ENCODE measurements at regions not wholly inside any gene's neighbourhood (a gene's known extent, or its start where the extent isn't known, plus 50 kb on each side); places are given as distances from the start of the nearest gene placed in this dataset.

DNA sequence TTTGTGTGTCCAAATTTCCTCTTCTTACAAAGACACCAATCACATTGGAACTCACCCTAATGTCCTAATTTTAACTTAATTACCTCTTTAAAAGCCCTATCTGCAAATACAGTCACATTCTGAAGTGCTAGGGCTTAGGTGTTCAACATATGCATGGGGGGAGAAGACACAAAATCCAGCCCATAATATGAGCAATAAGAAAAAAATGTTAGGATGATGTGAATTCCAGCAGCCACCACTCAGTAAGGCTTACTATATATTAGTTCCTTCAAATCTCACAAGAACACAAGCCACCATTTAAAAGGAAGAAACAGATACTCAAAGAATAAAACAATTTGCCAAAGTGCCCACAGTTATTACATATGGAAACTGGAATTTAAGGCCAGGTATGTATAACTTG, 285.7 kb downstream of the EPHA4 start:
- no peak for DNase-seq (ENCODE audit: low spot score)

- no peak for DNase-seq (ENCODE audit: low spot score)
These were observed 282.7 kb downstream of the EPHA4 start for GRCh38 chr2:221289389-221289788.

DNA sequence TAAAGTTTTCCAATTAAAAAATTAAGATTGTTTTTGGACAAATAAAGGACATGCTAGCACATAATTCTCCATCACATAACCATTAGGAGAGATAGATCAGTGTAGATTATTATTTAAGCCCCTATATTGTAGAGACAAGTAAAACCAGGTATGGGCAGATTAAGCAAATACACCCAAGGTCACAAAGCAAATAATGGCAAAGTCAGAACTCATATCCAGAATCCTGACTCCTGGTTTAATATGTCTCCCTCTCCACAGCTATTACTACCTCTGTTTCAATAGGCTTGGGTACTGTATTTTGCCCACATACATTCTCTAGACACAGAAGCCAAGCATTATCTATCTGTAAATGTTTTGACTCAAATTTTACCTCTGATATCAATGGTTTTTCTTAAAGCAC, 282.3 kb downstream of the EPHA4 start:
- no peak for DNase-seq (ENCODE audit: low spot score)

DNA sequence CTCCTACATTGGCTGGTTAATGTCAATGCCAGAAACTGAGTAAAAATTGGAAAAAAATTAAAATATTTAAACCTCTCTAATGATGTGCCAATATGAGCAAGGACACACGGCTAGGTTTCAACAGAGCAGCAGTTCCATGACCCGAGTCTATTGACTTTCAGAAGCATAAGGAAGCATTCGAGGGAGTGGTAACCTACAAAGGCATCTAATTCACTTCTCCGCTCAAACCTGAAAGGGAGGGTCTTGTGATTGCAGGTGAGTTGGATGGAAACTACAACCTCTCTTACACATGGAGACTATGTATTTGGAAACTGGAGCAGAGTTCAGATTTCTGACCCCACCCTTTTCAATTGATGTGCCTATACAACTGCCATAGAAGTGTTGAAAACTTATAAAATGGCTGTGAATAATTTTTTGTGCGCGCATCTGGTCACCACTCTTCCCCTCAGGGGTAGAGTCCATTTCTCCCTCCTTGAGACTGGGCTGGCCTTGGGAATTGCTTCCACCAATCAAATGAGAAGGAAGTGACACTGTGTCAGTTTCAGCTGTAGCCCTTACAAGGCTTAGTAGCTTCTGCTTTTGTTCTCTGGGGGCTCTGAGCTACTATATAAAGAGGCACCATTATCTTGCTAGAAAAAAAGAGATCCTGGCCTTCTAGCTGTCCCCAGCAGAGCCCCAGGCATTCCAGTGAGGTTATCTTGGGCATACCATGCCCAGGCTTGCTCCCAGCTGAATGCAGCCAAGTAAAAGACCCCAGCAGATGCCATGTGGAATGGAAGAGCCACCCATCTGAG, 278.0 kb downstream of the EPHA4 start:
- no peak for DNase-seq (ENCODE audit: low spot score)

DNA sequence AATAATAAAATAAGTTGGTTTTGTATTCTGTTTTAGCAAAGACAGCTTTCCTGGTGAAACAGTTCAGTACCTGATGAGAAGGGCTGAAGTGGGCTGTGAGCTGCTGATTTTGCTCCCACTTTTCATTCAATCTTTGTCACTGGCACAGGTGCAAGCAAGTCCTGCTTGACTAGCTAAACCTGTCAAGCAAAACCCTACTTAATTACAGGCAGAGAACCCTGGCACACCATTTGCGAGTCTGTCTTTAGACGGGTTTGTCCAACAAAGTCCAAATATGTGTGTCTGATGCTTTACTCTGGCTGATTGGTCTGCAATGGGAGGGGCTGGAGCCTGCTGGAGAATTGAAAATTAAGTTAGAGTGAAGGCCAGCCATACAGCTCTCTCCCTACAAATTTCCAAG, 267.2 kb downstream of the EPHA4 start:
- DNase-seq (ENCODE audit: low spot score) = no peak

- DNase-seq (ENCODE audit: low spot score) = no peak
These were observed 263.5 kb downstream of the EPHA4 start for GRCh38 chr2:221308507-221309066.

DNA sequence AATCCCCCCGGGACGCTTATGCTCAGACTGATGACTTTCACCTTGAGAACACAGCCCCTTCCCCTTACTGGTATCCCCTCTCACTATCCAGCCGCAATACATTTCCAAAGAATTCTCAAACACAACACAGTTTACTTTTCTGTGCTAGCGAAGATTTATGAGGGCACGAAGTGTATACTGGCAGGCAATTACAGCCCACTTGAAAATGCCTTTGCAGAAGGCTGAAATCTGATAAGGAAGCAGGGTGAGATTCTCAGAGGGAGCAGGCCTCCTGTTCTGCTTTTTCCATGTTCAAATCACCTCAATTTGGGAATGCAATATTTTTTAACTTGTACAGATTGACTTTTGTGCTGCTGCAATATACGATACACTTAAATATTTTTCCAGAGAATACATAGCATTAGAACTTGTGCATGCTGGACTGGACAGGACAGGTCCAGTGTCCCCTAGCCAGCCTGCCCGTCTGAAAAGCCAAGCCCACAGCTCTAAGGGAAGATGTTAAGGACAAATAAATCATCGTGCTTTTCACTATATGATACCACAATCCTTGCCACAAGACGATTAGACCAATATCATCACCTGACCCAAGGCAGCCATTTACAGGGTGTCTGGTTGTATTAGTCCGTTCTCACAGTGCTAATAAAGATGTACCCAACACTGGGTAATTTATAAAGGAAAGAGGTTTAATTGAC, 262.1 kb downstream of the EPHA4 start:
- DNase-seq (ENCODE audit: low spot score) = no peak

GRCh38 chr2:221310730-221311129, 261.4 kb downstream of the EPHA4 start:
- no peak for DNase-seq (ENCODE audit: low spot score)

DNA sequence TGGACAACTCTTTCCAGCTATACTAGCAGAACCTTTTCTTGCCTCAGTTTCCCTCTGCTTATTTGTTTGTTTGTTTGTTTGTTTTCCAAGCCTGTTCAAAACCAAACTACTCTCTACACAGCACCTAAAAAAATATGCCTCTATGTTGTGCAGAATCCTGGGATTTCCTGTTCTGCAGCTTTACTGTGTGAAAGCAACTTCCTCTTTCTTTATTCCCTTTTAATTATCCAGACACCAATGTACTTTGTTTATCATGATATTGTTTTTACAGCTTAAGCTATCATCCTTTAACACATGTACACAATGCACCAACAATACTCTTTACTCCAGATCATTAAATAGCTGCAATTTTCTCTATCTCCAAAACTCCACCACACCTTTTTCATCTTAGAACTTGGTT, 259.5 kb downstream of the EPHA4 start:
- DNase-seq (ENCODE audit: low spot score) = no peak

DNA sequence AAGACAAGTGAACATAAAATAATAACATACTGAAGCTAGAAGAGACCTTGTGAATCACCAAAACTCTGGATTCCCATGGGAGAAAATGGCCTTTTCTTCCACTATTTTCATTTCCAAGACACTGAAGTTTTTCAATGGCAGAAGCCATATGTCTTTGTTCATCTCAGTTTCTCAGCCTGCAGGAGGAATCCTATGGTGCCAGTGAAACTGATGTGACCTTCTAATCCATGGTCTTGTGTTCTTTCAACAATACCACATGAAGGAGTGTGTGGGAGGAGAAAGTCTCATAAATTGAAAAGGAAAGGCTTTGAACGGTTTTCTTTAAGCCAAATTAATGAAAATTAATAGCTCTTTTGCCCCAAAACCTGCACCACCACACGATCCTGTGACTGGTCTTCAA, 257.3 kb downstream of the EPHA4 start:
- DNase-seq (ENCODE audit: low spot score) = no peak

DNA sequence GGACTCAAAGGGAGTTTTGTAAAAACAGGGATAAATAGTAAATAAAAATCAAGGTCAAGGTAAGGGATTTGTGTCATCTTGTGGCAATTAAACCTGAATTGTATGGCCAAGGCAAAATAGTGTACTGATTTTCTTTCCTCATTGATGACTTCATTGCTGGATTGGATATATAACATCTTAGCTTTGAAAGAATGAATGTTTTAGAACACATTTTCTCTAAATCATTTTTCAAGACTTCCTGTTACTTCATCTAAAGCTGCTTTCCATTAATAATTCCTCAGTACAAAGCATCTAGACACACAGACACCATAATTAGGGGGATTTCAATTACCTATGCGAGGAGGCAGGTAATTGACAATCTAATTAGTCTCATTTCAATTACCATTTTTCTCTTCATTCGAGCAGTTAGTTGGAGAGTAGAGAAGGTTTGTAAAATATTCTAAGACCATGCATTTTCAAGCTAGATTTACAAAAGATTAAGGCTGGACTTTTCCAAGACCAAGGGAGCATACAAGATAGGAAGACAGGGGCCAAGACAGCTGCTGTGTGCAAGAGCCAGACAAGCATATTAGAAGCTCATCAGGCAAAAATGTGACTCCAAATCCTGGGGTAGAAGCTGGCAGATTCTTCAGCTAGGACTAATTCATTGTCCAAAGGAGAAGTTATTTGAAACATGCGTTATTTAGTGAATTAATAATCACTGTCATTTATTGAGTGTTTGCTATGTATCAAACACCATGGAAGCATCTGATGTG, 253.6 kb downstream of the EPHA4 start:
- no peak for DNase-seq (ENCODE audit: low spot score)

GRCh38 chr2:221322741-221323140, 249.4 kb downstream of the EPHA4 start:
- no peak for DNase-seq (ENCODE audit: low spot score)

DNA sequence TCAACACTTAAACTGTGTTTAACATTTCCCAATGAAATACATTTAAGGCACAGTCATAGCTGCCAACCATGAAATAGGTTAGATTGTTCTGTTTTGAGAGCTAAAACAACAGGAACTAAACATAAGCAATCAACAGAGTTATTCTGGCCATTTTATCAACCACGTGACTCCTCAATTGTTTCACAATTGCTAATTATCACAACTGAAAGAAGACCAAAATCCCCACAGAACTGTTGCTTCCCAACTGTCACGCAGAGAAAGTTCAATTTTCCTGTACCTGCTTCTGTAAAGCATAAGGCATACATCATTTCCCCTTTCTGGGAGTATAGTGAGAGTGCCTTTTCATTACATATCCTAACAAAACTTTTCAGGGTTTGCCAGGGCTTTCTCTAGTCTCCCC, 248.6 kb downstream of the EPHA4 start:
- no peak for DNase-seq (ENCODE audit: low spot score)

- DNase-seq (ENCODE audit: low spot score) = no peak
These were observed 241.7 kb downstream of the EPHA4 start for GRCh38 chr2:221330436-221330835.

- DNase-seq (ENCODE audit: low spot score) = peak; percentile 2
These were observed 237.5 kb downstream of the EPHA4 start for GRCh38 chr2:221334481-221335218.

- no peak for DNase-seq (ENCODE audit: low spot score)
These were observed 236.8 kb downstream of the EPHA4 start for GRCh38 chr2:221335219-221335752.

GRCh38 chr2:221336967-221337366, 235.1 kb downstream of the EPHA4 start:
- DNase-seq (ENCODE audit: low spot score) = no peak

GRCh38 chr2:221337957-221338685, 234.0 kb downstream of the EPHA4 start:
- DNase-seq (ENCODE audit: low spot score) = no peak

GRCh38 chr2:221342388-221342787, 229.7 kb downstream of the EPHA4 start:
- no peak for DNase-seq (ENCODE audit: low spot score)

DNA sequence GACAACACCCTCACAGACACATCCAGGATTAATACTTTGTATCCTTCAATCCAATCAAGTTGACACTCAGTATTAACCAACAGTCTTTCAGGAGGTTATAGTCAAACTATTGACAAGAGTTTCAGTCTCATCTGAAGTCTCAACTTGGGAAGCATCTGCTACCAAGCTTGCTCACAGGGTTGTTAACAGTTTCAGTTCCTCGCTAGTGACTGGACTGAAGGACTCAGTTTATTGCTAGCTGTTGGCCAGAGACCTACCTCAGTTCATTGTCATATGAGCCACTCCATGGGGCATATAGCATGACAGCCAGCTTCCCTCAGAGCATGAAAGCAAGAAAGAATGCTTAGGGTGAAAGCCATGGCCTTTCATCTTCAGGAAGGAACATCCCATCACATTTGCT, 228.6 kb downstream of the EPHA4 start:
- no peak for DNase-seq (ENCODE audit: low spot score)

GRCh38 chr2:221345516-221345915, 226.6 kb downstream of the EPHA4 start:
- DNase-seq (ENCODE audit: low spot score) = no peak
